ENCODE measurements at regions not wholly inside any gene's neighbourhood (a gene's known extent, or its start where the extent isn't known, plus 50 kb on each side); places are given as distances from the start of the nearest gene placed in this dataset.
"Not testable (repeated sequence)": the region's sequence is repeated elsewhere in the genome, so short reads cannot be mapped to it uniquely, and the experiment has no call there.

DNA sequence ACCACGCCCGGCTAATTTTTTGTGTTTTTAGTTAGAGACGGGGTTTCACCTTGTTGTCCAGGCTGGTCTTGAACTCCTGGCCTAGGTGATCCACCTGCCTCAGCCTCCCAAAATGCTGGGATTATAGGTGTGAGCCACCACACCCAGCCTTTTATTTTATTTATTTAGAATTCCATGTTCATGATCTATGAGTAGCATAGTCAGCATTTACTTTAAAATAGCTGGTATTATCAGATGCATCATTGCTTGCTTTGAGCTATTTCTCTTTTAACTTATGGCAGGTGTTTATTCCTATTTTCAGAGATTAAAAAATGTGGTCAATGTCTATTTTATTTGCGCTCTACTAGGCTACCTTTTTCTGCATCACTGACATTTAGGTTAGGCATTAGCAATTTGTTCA lies 152.0 kb downstream of the UTRN start:
- DNase-seq: no peak

DNA sequence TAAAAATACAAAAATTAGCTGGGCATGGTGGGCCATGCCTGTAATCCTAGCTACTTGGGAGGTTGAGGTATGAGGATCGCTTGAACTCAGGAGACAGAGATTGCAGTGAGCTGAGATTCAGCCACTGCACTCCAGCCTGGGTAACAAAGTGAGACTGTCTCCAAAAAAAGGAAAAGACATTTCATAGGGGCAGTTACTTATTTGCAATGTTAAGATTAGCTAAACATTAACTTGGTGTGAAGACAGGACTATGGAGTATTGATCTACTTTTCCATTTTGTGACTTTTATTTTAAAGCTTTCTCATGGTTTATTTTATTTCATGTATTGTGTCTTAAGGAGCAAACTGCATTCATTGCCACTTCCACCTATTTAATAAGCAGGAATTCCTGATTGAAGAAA lies 153.0 kb downstream of the UTRN start:
- no peak for DNase-seq

DNA sequence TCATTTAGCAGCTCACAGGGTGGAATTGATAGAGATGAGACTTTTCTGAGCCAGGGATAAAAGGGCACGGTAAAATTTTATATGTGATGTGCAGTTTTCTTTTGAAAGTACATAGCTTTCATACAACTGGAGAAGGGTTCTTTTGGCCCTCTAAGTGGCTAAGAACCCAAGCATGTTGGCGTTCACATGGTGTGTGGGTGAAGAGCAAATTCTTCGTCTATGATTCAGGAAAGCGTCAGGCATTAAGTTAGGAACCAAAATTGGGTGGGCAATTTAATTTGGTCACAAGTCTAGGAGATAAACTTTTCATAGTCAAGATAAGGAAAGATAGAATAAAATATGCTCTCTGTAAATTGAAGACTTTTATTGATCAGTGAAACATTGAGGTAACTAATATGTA lies 153.9 kb downstream of the UTRN start:
- no peak for DNase-seq

DNA sequence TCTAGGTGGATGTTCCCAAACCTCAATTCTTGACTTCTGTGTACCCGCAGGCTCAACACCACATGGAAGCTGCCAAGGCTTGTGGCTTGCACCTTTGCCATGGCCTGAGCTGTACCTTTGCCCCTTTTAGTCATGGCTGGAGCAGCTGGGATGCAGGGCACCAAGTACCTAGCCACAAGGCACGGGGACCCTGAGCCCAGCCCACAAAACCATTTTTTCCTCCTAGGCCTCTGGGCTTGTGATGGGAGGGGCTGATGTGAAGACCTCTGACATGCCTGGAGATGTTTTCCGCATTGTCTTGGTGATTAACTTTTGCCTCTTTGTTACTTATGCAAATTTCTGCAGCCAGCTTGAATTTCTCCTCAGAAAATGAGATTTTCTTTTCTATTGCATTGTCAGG lies 156.7 kb downstream of the UTRN start:
- not testable (repeated sequence) for DNase-seq

DNA sequence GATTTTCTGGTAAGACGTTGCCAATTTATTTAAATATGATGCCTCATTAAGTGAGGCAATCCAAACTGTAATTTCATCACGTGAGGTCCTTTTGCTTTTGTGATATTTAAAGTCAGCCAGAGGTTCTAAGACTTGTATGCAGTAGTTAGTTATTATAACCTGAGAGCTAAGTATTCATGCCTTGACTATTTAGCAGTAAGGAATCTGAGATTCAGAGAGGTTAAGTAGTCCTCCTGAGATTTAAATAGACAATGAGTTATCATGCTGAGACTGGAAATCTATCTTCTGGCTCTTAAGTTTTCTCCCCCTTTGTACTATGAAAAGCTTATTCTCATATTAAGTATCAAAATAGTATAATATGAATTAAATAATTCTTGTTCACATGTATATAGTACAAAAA lies 158.0 kb downstream of the UTRN start:
- DNase-seq: no peak

DNA sequence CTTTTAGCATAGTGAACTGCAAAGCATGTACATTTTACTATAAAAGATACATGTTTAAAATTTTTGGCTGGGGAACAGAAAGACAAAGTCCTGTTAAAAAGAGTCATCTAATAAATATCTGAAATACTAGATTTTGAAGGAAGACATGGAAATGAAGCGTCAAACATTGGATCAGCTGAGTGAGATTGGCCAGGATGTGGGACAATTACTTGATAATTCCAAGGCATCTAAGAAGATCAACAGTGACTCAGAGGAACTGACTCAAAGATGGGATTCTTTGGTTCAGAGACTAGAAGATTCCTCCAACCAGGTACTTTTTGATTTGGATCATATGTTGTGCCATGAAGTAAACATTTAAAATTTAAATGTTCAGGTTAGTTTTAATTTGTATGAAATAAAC lies 162.3 kb downstream of the UTRN start:
- DNase-seq: no peak

DNA sequence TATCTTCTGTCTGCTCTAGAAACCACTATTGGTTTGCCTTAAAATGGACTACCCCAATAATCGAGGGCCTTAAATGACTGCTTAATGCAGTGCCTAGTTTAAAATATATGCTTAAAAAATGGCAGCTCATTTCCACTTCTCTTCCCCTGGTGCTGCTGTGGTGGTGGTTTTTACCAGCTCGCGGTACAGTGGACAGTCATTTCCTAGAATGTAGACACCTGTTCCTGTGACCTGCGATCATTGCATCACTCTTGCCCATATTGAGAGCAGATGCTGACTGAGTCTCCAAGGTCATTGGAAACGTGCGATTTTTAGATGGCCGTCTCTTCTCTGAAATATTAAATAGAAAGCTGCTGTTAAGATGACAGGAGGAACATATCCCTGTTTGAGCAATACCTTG lies 164.1 kb downstream of the UTRN start:
- DNase-seq: no peak

DNA sequence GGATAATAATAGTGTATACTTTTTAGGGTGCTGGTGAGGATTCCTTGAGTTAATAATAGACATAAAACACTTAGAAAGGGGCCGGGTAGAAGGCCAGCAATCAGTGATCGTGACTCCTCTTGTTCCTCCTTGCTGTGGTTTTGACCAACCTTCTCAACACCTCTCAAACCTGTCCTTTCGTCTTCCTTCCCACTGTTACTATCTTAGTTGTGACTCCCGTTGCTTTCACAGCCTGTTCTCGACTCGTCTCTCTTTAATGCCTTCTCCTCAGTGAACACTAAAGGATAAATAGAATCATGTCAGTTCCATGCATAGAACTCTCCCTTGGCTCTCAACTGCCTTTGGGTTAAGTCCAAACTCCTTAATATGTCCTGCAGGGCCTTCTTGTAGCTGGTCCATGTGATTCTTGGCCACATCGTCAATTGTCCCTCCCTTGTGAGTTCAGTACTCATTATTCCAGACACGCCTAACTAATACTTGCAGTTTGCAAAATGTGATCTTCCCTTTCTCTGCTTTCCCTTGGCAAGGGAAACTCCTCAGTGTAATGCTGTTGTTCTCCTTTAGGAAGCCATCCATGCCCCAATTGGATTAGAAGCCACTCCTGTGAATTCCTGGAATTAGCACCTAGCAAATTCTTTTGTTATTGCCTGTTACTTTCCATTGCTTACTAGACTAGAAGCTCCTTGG lies 164.9 kb downstream of the UTRN start:
- peak; percentile 19 for DNase-seq

DNA sequence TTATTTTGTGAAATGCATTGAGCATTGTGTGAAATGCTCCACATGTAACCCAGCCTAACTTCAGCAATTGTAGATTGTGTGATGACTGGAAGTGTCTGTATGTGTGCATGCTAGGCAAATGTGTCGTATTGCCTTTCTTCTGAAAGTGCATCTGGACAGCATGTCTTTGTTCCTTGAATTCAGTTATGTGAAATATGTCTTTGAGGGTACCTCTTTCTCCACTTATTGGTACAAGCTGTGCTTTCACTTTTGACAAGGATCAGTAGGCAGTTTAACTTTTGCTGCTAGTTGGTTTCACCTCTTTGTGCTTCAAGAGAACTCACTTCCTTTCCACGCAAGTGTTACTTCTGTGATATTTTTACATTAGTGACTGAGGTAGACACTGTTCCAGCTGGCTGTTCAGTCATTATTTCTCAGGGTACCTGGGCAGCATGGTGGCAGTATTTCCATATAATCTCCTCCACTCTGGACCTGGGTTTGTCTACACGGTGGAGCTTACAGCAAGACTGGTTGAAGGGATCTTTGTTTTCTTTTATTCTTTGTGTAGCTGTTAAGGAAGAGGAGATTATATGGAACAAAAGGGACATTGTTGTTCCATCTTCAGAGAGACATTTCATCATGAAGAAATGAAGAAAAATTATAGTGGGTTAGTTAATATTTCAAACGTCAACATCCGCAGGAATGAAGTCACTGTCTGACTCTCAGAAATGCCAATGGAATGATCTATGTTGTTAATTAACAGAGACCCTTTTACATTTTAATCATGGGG lies 175.4 kb downstream of the UTRN start:
- no peak for DNase-seq

DNA sequence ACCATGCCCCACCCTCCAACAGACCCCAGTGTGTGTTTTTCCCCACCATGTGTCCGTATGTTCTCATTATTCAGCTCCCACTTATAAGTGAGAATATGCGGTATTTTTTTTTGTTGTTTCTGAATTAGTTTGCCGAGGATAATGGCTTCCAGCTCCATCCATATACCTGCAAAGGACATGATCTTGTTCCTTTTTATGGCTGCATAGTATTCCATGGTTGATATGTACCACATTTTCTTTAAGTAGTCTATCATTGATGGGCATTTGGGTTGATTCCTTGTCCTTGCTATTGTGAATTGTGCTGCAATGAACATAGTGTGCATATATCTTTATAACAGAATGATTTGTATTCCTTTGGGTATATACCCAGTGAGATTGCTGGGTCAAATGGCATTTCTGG lies 176.9 kb downstream of the UTRN start:
- no peak for DNase-seq

DNA sequence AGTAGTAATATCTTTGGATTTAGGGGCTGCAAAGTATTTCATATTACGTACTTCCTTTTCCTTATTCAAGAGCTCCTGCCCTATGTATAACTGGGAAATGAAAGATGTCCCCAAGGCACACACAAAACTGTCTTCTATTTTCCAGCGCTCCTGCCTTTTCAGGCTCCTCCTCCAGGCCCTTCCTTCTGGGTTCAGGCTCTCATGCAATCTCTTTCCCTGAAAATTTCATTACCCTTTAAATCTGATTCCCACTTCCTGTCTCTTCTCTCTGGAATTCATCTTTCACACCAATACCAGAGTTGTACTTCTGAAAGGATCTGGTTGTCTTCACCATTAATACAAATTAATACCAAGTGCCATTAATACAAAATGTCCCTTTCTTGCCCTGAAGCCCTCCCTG lies 181.6 kb downstream of the UTRN start:
- no peak for DNase-seq

DNA sequence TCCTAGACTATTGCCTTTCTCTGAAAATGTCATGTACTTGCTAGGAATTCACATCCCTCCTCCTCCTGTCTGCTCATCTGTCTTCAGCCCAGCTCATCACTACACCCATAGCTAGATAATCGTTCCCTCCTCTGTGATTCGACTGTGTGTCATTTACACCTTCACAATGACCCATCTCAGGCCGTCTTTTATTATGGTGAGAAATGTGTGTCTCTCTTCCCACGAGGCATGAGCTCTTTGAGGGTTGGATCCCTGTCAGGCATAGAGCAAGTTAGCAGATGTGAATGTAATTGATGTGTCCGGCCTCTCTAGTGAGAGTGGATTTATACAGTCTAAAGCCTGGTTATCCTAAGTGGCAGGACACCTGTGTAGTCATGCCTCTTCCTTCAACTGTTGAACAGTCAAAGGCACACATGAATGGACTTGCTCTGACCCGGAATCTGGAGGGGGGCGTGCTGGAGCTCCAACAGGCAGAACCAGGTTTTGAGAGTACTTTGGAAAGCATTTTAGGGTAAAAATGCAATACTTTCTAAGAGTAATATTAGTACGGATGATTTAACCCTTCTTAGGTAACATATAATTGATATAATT lies 182.1 kb downstream of the UTRN start:
- peak; percentile 38 for DNase-seq

DNA sequence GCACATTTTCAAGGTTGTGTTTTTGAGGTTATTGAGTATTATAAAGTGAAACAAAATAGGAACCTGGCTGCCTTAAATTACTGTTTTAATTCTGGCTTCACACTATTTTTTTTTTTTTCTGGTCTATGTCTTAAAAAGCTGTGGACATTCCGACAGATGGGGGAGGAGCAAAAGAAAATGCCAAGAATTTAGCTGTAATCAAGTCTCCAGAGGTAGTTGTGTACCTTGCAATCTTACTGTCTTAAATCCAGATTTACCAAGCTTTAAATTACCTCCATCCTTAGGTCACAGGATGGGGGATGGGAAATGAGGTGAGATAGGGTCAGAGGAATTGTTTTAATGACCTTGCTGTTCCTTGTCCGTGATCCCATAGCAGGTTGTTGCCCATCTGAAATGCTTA lies 182.8 kb downstream of the UTRN start:
- DNase-seq: no peak

DNA sequence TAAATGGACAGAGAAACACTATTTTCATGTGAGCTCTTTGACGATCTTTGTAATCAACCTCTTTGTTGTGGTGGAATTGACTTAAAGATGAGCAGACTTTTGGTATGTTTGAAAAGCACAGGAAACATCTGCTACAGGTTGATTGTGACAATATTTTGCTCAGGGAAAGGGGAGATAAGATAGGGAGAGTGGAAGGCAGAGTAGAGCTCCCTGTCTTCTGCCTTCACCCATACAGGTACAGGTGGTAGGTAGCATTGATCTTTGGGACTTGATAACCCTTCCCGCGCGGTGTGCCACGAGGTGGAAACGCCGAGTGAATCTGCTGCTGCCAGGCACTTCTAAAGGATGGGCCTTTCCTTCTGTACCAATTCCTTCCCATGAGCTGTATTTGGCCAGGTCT lies 183.6 kb downstream of the UTRN start:
- DNase-seq: no peak

DNA sequence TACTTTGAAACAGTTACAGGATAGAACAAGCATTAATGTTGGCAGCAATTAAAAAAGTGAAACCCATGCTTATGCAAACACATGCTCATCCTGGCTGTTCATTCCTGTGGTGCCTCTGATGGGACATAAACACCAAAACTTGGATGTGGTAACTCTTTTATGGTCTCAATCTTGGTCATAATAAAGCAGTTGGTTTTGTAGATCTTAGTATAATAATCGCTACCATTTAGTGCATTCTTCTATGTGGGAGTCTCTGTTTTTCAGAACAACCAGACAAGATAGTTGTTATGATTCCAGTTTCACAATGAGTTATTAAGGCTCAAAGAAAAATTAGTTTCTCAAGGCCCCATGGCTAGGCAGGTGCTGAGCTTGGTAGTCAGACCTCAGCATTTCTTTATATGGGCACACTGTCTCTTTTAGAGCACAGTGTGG lies 184.0 kb downstream of the UTRN start:
- DNase-seq: no peak

DNA sequence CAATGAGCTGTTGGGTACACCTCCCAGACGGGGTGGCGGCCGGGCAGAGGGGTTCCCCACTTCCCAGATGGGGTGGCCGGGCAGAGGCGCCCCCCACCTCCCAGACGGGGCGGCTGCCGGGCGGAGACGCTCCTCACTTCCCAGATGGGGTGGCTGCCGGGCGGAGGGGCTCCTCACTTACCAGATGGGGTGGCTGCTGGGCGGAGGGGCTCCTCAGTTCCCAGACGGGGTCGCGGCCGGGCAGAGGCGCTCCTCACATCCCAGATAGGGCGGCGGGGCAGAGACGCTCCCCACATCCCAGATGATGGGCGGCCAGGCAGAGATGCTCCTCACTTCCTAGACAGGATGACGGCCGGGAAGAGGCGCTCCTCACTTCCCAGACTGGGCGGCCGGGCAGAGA lies 185.1 kb downstream of the UTRN start:
- not testable (repeated sequence) for DNase-seq

DNA sequence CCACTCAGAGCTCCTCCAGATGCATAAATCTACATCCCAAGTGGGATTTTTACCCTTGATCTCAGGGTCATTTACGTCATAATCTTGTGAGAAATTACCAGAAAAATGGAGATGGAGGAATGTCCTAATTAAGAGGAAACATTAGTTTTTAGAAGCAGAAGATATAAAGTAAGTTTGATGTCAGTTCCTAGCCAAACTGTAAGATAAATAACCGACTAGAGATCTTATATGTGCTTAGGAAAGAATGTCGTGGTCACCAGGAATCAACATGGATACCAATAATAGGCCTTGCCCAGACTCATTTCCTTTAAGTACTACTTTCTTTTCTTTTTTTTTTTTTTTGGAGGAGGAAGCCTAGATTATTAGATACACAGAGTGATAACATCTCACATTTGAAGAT lies 186.9 kb downstream of the UTRN start:
- DNase-seq: no peak

DNA sequence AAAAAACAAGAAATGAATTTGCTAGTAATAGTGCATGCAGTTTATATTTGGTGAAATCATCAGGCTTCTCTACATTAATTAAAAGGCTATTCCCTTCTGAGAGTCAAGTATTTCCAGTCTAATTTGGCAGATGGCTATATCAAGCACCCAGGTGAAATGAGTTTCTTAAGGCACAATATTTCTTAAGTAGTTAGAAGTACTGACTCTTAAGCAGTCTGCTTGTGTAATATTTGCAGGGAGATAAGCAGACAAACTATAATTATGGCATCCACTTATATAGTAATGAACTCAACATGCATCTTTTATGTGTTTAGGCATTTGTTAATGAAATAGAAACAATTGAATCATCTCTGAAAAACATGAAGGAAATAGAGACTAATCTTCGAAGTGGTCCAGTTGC lies 189.2 kb downstream of the UTRN start:
- DNase-seq: no peak

DNA sequence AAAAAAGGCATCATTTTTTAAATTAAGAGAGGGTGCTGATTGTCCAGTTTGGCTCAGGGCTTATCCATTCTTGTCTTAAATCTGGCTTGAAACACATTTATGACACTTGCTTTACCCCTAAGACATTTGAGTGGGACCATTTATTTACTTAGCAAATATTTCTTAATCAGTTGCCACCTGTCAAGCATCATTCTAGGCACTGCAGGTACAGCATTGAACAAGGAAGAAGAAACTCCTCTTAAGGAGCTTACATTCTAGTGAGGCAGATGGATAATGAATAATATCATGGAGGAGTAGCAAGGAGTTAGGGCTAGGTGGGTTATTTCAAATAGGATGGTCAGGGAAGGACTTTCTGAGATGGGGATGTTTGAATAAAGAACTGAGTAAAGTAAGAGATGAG lies 189.8 kb downstream of the UTRN start:
- DNase-seq: no peak

DNA sequence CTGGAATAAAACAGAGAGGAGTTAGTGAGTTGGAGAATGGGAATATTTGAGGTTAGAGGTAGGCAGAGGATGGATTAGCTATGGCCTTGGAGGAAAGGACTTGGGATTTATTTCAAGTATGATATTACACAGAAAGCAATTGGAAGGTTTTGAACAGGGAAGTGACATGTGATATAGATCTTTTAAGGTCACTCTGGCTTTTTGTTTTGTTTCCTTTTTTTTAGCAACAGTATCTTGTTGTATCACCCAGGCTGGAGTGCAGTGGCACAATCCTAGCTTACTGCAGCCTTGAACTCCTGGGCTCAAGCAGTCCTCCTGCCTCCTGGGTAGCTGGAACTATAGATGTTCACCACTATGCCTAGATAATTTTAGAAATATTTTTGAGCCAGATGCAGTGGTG lies 190.3 kb downstream of the UTRN start:
- no peak for DNase-seq

DNA sequence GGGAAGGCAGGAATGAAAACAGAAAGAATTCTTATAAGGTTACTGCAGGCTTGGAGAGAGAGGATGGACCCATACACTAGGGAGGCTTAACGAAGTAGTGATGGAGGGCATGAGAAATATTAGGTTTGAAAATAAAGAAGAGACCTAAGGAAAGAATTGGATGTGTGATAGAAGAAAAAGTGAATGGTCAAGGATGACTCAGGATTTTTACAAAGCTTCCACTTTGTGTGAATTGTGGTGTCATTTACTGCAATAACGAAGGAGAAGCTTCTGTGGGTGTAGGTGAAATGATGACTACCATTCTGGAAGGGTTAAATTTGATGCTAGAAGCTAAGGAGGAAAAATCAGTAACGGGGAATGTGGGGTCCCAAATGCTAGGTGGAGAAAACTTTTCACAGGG lies 191.2 kb downstream of the UTRN start:
- no peak for DNase-seq

DNA sequence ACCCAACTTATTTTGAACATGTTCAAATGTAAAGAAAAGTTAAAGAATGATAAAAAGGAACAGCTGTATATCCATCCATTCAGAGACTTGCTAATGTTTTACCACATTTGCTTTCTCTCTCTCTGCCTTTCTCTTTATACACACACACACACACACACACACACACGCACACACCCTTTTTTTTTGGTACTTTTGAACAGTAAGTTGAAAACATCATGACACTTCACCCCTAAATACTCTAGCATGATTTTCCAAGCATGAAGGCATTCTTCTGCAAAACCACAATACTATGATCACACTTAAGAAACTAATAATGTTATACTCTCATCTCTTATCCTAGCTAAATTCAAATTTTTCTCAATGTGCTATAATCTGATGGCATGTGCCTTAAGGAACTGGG lies 192.3 kb downstream of the UTRN start:
- no peak for DNase-seq

DNA sequence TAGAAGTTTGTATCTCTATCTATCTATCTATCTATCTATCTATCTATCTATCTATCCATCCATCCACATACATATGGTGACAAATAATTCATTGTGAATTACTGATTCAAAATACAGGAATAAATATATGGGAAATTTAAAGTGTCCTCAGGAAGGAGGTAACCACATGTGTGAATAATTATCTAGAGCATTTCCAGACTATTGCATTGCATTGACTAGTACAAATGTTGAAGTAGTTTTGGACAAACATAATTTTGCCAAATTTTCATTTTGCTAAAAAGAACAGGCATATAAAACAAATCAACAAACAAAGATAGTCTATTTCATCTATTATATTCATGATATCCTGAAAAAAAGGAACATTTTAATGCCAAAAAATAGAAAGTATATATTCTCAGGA lies 192.7 kb downstream of the UTRN start:
- DNase-seq: no peak

DNA sequence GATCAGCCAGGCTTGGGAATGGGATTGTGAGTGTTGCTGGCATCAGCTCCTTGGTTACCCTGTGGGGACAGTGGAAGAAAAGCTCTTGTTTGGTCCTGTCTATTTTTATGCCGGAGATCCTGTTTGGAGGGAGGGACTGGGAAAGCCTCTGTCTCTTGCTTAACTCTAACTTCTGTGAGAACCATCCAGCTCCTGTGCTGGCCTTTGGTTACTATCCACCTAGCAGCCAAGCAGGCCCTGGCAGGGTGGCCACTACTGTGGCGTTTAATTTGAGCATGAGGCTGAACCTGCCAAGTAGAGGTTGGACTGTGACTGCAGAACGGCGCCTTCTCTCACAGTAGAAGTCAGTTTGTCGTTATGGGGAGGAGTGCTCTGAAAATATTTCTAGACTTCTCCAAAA lies 193.3 kb downstream of the UTRN start:
- DNase-seq: no peak

DNA sequence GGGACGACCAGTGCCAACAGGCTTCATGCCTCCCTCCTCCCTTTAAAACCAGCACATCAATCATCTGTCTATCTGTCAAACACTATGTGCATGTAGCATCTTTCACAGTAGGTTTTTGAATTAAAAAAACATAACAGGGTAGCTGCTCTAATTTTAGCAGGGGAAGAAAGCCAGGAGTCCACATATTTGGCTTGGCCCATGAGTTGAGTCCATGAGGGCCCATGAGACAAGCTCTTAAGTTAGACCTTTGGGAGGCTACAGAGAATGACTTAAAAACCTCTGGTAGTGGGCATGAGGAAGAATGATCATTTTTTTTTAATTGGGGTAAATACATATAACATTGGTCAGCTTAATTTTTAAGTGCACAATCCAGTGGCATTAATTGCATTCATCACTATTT lies 194.9 kb downstream of the UTRN start:
- DNase-seq: no peak
